ENCODE measurements at regions not wholly inside any gene's neighbourhood (a gene's known extent, or its start where the extent isn't known, plus 50 kb on each side); places are given as distances from the start of the nearest gene placed in this dataset.

DNA sequence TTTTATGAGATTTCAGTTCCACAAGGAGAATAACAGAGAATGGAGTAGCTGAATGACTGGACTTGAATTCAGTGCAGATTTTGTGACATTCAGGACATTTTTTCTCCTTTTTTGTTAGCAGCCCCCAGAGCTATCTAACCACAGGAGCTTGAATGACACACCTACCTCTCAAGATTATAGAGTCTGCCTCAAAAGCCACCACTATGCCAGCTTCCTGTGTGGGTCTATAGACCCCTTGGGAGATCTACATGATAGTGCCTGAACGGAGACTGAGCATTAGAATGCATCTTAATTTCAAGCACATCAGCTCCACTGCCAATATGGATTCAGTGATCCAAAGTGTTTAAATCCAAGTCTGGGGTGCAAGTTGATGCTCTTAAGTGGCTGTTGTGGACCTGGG lies 74.4 kb upstream of the ZNF648 start:
- TF ChIP-seq ZNF510 (tag by site-specific recombination; IDR thresholded peaks at IDR 0.05; ENCODE audit: insufficient replicate concordance) (no peak), ZFP69B (tag by site-specific recombination; IDR thresholded peaks at IDR 0.05) (no peak), ZNF140 (tag by site-specific recombination; IDR thresholded peaks at IDR 0.05) (no peak), ZNF214 (tag by site-specific recombination; IDR thresholded peaks at IDR 0.05; ENCODE audit: borderline replicate concordance) (no peak), ZBTB48 (tag by site-specific recombination; IDR thresholded peaks at IDR 0.05) (no peak)
- TF ChIP-seq, protein P1, sequence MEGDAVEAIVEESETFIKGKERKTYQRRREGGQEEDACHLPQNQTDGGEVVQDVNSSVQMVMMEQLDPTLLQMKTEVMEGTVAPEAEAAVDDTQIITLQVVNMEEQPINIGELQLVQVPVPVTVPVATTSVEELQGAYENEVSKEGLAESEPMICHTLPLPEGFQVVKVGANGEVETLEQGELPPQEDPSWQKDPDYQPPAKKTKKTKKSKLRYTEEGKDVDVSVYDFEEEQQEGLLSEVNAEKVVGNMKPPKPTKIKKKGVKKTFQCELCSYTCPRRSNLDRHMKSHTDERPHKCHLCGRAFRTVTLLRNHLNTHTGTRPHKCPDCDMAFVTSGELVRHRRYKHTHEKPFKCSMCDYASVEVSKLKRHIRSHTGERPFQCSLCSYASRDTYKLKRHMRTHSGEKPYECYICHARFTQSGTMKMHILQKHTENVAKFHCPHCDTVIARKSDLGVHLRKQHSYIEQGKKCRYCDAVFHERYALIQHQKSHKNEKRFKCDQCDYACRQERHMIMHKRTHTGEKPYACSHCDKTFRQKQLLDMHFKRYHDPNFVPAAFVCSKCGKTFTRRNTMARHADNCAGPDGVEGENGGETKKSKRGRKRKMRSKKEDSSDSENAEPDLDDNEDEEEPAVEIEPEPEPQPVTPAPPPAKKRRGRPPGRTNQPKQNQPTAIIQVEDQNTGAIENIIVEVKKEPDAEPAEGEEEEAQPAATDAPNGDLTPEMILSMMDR (tag by site-specific recombination; IDR thresholded peaks at IDR 0.05) = no peak

Data from HEK293 (cell line).